ENCODE measurements at regions not wholly inside any gene's neighbourhood (a gene's known extent, or its start where the extent isn't known, plus 50 kb on each side); places are given as distances from the start of the nearest gene placed in this dataset.

- in situ Hi-C loops (cut with HindIII; ENCODE audit: low pct_unique_long_range_greater_than_20kb, low sequenced_read_pairs) (no loop called here), intact Hi-C loops (cut with micrococcal nuclease; ENCODE audit: unreplicated experiment) (no loop called here)
- Histone ChIP-seq H3K36me3 (ENCODE audit: control insufficient read depth, insufficient read depth, low read length) (no peaks in the 10 kb centered on the region), H3K4me1 (ENCODE audit: control insufficient read depth, insufficient read depth, low read length) (no peaks in the 10 kb centered on the region), H3K27ac (ENCODE audit: low read length) (no peak overlapping the region), H3K27me3 (ENCODE audit: control insufficient read depth, insufficient read depth, low read length) (no peaks in the 10 kb centered on the region), H3K4me3 (ENCODE audit: low read depth in 2 of 2, low read length in 2 of 2) (no peak overlapping the region), H3K9me3 (ENCODE audit: control insufficient read depth, insufficient read depth, low read depth, low read length) (no peaks in the 10 kb centered on the region)
- DNase-seq (ENCODE audit: low read depth, low spot score) (no peak), ATAC-seq (no peak)
- POLR2A ChIA-PET: interaction anchor here (0.7 kb wide), 1 partner anchor 422 kb away, joined by 3 read pairs; no protein-coding TSS in a partner anchor
- TF ChIP-seq REST (IDR thresholded peaks at IDR 0.05; ENCODE audit: insufficient read depth in 1 of 2, low read depth in 2 of 2, low read length in 1 of 2): no peak
- no TSS peak for BruUV-seq (replicated peaks)
- CTCF ChIA-PET: no interaction called here
These were observed 492.4 kb upstream of the MARCKS start for GRCh38 chr6:113364766-113365165.

GRCh38 chr6:113365191-113365590, 492.0 kb upstream of the MARCKS start:
- Histone ChIP-seq H3K36me3 (ENCODE audit: control insufficient read depth, insufficient read depth, low read length) (no peaks in the 10 kb centered on the region), H3K9me3 (ENCODE audit: control insufficient read depth, insufficient read depth, low read depth, low read length) (no peaks in the 10 kb centered on the region), H3K27ac (ENCODE audit: low read length) (no peak overlapping the region), H3K4me1 (ENCODE audit: control insufficient read depth, insufficient read depth, low read length) (no peaks in the 10 kb centered on the region), H3K4me3 (ENCODE audit: low read depth in 2 of 2, low read length in 2 of 2) (no peak overlapping the region), H3K27me3 (ENCODE audit: control insufficient read depth, insufficient read depth, low read length) (no peaks in the 10 kb centered on the region)
- ChIA-PET POLR2A (interaction anchor here (0.7 kb wide), 1 partner anchor 421 kb away, joined by 3 read pairs; no protein-coding TSS in a partner anchor), CTCF (no interaction called here)
- no peak for TF ChIP-seq POLR2AphosphoS5 (IDR thresholded peaks at IDR 0.05; ENCODE audit: low read depth, low read length)
- TF ChIP-seq REST (IDR thresholded peaks at IDR 0.05; ENCODE audit: insufficient read depth in 1 of 2, low read depth in 2 of 2, low read length in 1 of 2): no peak
- no peak for TF ChIP-seq TCF7L2 (IDR thresholded peaks at IDR 0.05; ENCODE audit: low read depth, low read length)
- no TSS peak for BruUV-seq (replicated peaks)
- intact Hi-C loops (cut with micrococcal nuclease; ENCODE audit: unreplicated experiment): no loop called here
- ATAC-seq (no peak), DNase-seq (ENCODE audit: low read depth, low spot score) (no peak)
- in situ Hi-C loops (cut with HindIII; ENCODE audit: low pct_unique_long_range_greater_than_20kb, low sequenced_read_pairs): no loop called here

GRCh38 chr6:113366505-113366904, 490.6 kb upstream of the MARCKS start:
- DNase-seq (ENCODE audit: low read depth, low spot score) (no peak), ATAC-seq (no peak)
- no peak overlapping the region for H3K4me3 ChIP-seq (ENCODE audit: low read depth in 2 of 2, low read length in 2 of 2)
- in situ Hi-C loops (cut with HindIII; ENCODE audit: low pct_unique_long_range_greater_than_20kb, low sequenced_read_pairs): no loop called here
- no peaks in the 10 kb centered on the region for H3K27me3 ChIP-seq (ENCODE audit: control insufficient read depth, insufficient read depth, low read length)
- POLR2A ChIA-PET: no interaction called here
- no peak overlapping the region for H3K27ac ChIP-seq (ENCODE audit: low read length)
- H3K4me1 ChIP-seq (ENCODE audit: control insufficient read depth, insufficient read depth, low read length): no peaks in the 10 kb centered on the region
- intact Hi-C loops (cut with micrococcal nuclease; ENCODE audit: unreplicated experiment): no loop called here
- no TSS peak for BruUV-seq (replicated peaks)
- no peaks in the 10 kb centered on the region for H3K36me3 ChIP-seq (ENCODE audit: control insufficient read depth, insufficient read depth, low read length)
- TF ChIP-seq CTCF (IDR thresholded peaks at IDR 0.05): no peak
- TF ChIP-seq TCF7L2 (IDR thresholded peaks at IDR 0.05; ENCODE audit: low read depth, low read length): no peak
- no peak for TF ChIP-seq REST (IDR thresholded peaks at IDR 0.05; ENCODE audit: insufficient read depth in 1 of 2, low read depth in 2 of 2, low read length in 1 of 2)
- TF ChIP-seq SIN3A (IDR thresholded peaks at IDR 0.05; ENCODE audit: borderline replicate concordance, insufficient read depth, low read depth, low read length): no peak
- TF ChIP-seq POLR2AphosphoS5 (IDR thresholded peaks at IDR 0.05; ENCODE audit: low read depth, low read length): no peak
- CTCF ChIA-PET: no interaction called here
- H3K9me3 ChIP-seq (ENCODE audit: control insufficient read depth, insufficient read depth, low read depth, low read length): no peaks in the 10 kb centered on the region
